ENCODE measurements at regions not wholly inside any gene's neighbourhood (a gene's known extent, or its start where the extent isn't known, plus 50 kb on each side); places are given as distances from the start of the nearest gene placed in this dataset.

- TF ChIP-seq POLR2A (IDR thresholded peaks at IDR 0.05; ENCODE audit: extremely low read depth, insufficient read length), result no peak
- no peak for TF ChIP-seq MAX (IDR thresholded peaks at IDR 0.05; ENCODE audit: low read depth, low read length)
- TF ChIP-seq, protein P1, sequence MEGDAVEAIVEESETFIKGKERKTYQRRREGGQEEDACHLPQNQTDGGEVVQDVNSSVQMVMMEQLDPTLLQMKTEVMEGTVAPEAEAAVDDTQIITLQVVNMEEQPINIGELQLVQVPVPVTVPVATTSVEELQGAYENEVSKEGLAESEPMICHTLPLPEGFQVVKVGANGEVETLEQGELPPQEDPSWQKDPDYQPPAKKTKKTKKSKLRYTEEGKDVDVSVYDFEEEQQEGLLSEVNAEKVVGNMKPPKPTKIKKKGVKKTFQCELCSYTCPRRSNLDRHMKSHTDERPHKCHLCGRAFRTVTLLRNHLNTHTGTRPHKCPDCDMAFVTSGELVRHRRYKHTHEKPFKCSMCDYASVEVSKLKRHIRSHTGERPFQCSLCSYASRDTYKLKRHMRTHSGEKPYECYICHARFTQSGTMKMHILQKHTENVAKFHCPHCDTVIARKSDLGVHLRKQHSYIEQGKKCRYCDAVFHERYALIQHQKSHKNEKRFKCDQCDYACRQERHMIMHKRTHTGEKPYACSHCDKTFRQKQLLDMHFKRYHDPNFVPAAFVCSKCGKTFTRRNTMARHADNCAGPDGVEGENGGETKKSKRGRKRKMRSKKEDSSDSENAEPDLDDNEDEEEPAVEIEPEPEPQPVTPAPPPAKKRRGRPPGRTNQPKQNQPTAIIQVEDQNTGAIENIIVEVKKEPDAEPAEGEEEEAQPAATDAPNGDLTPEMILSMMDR (IDR thresholded peaks at IDR 0.05; ENCODE audit: low read depth, low read length), result no peak
- TF ChIP-seq MYC (IDR thresholded peaks at IDR 0.05; ENCODE audit: low read depth, low read length), result no peak
- no peak overlapping the region for H3K4me3 ChIP-seq (ENCODE audit: low read depth, low read length)
- no peak for DNase-seq (ENCODE audit: low read depth)
These were observed 100.5 kb upstream of the SLC22A23 start for GRCh38 chr6:3557336-3557735.

GRCh38 chr6:3553254-3553653 lies 96.4 kb upstream of the SLC22A23 start:
- no peak for DNase-seq (ENCODE audit: low read depth)
- TF ChIP-seq MAX (IDR thresholded peaks at IDR 0.05; ENCODE audit: low read depth, low read length) (no peak), POLR2A (IDR thresholded peaks at IDR 0.05; ENCODE audit: extremely low read depth, insufficient read length) (no peak), MYC (IDR thresholded peaks at IDR 0.05; ENCODE audit: low read depth, low read length) (no peak)
- TF ChIP-seq, protein P1 (IDR thresholded peaks at IDR 0.05; ENCODE audit: low read depth, low read length), result no peak
- H3K4me3 ChIP-seq (ENCODE audit: low read depth, low read length), result no peak overlapping the region

- DNase-seq (ENCODE audit: low read depth), result no peak
- no peak overlapping the region for H3K4me3 ChIP-seq (ENCODE audit: low read depth, low read length)
- TF ChIP-seq MAX (IDR thresholded peaks at IDR 0.05; ENCODE audit: low read depth, low read length) (no peak), POLR2A (IDR thresholded peaks at IDR 0.05; ENCODE audit: extremely low read depth, insufficient read length) (no peak), MYC (IDR thresholded peaks at IDR 0.05; ENCODE audit: low read depth, low read length) (no peak)
- TF ChIP-seq, protein P1 (IDR thresholded peaks at IDR 0.05; ENCODE audit: low read depth, low read length), result no peak
These were observed 95.1 kb upstream of the SLC22A23 start for GRCh38 chr6:3551716-3552511.

DNA sequence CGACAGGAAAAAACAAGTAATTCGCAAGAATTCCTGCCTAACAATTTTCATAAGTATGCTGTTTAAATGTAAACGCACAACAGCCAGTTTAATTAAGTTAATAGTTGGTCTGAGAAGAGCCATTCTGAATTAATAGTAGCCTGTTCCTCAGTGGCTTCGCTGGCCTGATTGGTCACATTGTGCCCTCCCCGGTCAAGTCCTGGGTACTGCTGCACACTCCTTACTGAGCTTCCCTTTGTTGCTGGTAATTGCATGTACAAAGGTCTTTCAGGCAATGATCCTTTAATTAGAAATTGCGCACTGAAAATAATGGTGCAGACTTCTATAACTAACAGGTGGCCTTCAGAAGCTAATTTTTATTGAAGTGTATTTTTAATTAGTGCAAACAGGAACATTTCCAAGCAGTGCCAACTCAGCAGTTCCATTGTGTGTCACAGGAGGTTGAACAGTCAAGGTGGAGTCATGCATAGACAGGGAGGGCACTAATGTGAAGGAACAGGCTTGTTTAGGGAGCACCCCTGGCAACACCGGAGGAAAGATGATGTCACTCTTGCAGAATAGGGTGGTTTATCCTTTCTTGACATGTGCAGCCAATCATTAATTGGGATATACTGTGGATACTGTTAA lies 92.6 kb upstream of the SLC22A23 start:
- no peak for TF ChIP-seq POLR2A (IDR thresholded peaks at IDR 0.05; ENCODE audit: extremely low read depth, insufficient read length)
- DNase-seq (ENCODE audit: low read depth), result no peak
- H3K4me3 ChIP-seq (ENCODE audit: low read depth, low read length), result no peak overlapping the region

DNA sequence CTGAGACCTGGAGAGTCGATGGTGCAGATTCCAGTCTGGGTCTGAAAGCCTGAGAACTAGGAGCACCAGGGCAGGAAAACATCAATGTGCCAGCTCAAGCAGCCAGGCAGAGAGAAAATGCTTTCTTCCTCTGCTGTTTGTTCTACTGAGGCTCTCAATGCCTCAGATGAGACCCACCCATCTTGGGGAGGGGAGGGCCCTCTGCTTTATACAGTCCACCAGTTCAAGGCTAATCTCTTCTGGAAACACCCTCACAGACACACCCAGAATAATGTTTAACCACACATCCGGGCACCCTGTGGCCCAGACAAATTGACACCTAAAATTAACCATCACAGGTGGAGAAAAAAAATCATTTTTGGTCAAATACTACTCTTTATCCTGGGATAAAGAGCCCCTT lies 89.3 kb upstream of the SLC22A23 start:
- DNase-seq (ENCODE audit: low read depth), result no peak
- H3K4me3 ChIP-seq (ENCODE audit: low read depth, low read length), result no peak overlapping the region
- TF ChIP-seq, protein P1 (IDR thresholded peaks at IDR 0.05; ENCODE audit: low read depth, low read length), result no peak
- TF ChIP-seq POLR2A (IDR thresholded peaks at IDR 0.05; ENCODE audit: extremely low read depth, insufficient read length) (no peak), MAX (IDR thresholded peaks at IDR 0.05; ENCODE audit: low read depth, low read length) (no peak), MYC (IDR thresholded peaks at IDR 0.05; ENCODE audit: low read depth, low read length) (no peak)

DNA sequence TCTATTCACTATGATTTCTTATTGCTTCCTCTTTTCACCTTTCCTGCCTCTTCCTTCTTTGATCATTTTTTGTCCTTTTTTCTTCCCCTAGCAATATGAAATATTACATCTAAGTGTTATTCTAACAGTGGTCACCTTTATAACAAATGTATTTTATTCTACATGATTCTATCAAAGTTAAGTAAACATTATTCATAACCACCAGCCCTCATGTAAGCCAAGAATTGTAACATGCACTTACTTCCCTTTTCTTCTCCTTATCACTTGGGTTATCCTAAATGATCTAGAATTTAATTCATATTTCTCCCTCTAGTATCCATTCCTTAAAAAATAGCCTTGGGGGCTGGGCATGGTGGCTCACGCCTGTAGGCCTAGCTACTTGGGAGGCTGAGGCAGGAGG lies 88.3 kb upstream of the SLC22A23 start:
- H3K4me3 ChIP-seq (ENCODE audit: low read depth, low read length), result no peak overlapping the region
- TF ChIP-seq, protein P1 (IDR thresholded peaks at IDR 0.05; ENCODE audit: low read depth, low read length), result no peak
- TF ChIP-seq MAX (IDR thresholded peaks at IDR 0.05; ENCODE audit: low read depth, low read length) (no peak), POLR2A (IDR thresholded peaks at IDR 0.05; ENCODE audit: extremely low read depth, insufficient read length) (no peak), MYC (IDR thresholded peaks at IDR 0.05; ENCODE audit: low read depth, low read length) (no peak)
- DNase-seq (ENCODE audit: low read depth), result no peak

Measured in NB4 (cell line).